ENCODE measurements at regions not wholly inside any gene's neighbourhood (a gene's known extent, or its start where the extent isn't known, plus 50 kb on each side); places are given as distances from the start of the nearest gene placed in this dataset.

DNA sequence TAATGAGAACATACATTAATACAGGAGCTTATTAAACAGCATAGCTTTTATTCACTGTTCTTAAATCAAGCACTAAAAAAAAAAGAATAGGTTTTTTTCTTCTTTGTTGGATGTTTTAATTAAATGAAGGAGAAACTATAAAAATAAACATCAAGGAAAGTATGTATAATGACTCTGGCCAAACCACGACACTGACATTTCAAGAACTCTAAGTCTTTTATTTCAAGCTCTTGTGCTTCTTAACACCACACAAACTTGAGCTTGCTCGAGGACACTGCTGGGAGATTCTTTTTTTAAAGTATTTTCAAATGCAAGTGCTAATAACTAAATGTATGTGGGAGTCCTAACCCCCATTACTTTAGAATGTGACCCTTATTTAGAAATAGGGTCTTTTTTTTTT is 204.9 kb upstream of the PPARGC1A start:
- intact Hi-C loops (cut with DNase I; ENCODE audit: low total_unique reads), result no loop called here
- H3K9me3 ChIP-seq, result no peaks in the 10 kb centered on the region
- DNase-seq, result no peak
- H3K4me1 ChIP-seq, result no peaks in the 10 kb centered on the region
- H3K4me3 ChIP-seq, result no peak overlapping the region
- H3K27me3 ChIP-seq, result no peaks in the 10 kb centered on the region
- H3K36me3 ChIP-seq, result no peaks in the 10 kb centered on the region
- TF ChIP-seq, protein P1, sequence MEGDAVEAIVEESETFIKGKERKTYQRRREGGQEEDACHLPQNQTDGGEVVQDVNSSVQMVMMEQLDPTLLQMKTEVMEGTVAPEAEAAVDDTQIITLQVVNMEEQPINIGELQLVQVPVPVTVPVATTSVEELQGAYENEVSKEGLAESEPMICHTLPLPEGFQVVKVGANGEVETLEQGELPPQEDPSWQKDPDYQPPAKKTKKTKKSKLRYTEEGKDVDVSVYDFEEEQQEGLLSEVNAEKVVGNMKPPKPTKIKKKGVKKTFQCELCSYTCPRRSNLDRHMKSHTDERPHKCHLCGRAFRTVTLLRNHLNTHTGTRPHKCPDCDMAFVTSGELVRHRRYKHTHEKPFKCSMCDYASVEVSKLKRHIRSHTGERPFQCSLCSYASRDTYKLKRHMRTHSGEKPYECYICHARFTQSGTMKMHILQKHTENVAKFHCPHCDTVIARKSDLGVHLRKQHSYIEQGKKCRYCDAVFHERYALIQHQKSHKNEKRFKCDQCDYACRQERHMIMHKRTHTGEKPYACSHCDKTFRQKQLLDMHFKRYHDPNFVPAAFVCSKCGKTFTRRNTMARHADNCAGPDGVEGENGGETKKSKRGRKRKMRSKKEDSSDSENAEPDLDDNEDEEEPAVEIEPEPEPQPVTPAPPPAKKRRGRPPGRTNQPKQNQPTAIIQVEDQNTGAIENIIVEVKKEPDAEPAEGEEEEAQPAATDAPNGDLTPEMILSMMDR (IDR thresholded peaks at IDR 0.05), result no peak
- no peak overlapping the region for H3K27ac ChIP-seq

DNA sequence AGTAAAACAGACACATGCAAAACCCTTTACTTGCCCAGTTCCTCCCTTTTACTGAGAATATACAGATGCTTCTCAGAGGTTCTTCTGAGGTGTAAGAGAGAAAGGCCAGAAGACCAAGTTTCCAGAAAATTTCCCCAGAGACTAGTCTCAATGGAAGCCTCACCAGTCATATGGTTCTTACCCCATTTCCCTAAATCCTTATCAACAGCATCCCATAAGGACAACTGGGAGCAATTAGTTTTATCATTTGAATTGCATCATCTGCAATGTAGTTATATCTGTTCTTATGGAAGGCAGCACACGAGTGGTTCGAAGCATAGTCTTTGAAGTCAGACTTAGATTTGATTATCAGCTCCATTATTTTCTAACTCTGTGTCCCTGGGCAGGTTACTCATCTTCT is 203.6 kb upstream of the PPARGC1A start:
- Histone ChIP-seq H3K4me3 (no peak overlapping the region), H3K9me3 (no peaks in the 10 kb centered on the region), H3K36me3 (no peaks in the 10 kb centered on the region), H3K27ac (no peak overlapping the region), H3K4me1 (no peaks in the 10 kb centered on the region), H3K27me3 (no peaks in the 10 kb centered on the region)
- TF ChIP-seq, protein P1 (IDR thresholded peaks at IDR 0.05), result no peak
- DNase-seq, result no peak
- intact Hi-C loops (cut with DNase I; ENCODE audit: low total_unique reads), result no loop called here

DNA sequence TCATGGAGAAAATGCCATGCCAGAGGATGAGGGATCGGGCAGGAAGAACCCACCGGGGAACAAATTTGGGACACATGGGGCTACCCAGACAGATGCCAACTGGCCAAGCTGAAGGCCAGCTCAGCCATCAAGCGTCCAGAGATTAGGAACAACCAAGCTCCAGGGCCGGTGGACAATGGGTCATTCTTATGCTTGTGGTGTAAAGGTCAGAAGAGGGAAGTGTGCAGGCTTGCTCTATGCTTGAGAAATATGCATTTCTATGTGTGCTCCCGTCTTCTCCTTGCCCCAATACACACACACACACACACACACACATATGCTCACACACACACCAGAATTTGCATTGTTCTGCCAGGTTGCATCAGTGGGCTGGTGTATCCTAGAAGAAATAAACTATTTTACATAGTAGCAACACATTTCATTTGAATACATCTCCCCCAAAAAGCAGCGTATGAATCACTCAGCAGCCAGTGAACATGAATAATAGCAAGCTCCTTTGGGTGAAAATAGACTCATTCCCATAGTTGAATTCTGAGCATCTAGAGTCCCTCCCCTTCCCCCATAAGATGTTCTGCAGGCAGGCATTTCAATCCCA is 201.9 kb upstream of the PPARGC1A start:
- Histone ChIP-seq H3K27me3 (no peaks in the 10 kb centered on the region), H3K27ac (no peak overlapping the region), H3K9me3 (no peaks in the 10 kb centered on the region), H3K4me3 (no peak overlapping the region), H3K4me1 (no peaks in the 10 kb centered on the region), H3K36me3 (no peaks in the 10 kb centered on the region)
- intact Hi-C loops (cut with DNase I; ENCODE audit: low total_unique reads), result no loop called here
- DNase-seq, result no peak
- TF ChIP-seq, protein P1 (IDR thresholded peaks at IDR 0.05), result no peak

DNA sequence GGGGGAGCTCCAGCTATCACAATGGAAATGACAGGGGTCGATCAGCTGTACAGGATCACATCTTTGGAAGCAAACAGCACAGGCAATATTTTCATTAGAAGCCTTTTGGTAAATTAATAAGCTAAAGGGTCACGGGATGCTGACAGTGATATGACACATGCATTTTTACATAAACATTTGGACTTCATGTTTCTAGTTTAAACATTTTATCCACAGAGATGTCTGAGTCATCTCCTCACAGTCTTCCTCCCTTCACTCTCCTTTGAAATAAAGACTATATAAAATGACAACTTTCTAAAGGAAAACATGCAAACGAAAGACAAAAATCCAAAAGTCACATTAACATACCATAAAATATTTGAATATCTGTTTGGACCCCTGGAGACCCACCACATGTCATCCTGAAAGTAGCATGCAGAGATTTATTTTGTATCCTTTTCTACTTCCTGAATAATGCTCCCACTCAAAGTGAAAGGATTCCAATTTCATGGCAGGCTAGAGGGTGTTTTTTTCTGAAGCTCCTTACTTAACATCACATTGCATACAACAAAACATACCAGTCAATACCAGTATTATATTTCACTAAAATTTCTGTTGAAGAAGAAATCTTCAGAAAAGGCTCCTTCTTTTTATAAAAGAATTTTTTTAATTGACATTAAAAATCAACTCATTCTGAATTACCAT is 200.1 kb upstream of the PPARGC1A start:
- TF ChIP-seq, protein P1 (IDR thresholded peaks at IDR 0.05), result no peak
- H3K4me1 ChIP-seq, result no peaks in the 10 kb centered on the region
- H3K27me3 ChIP-seq, result no peaks in the 10 kb centered on the region
- intact Hi-C loops (cut with DNase I; ENCODE audit: low total_unique reads), result no loop called here
- no peaks in the 10 kb centered on the region for H3K9me3 ChIP-seq
- no peaks in the 10 kb centered on the region for H3K36me3 ChIP-seq
- DNase-seq, result no peak
- H3K27ac ChIP-seq, result no peak overlapping the region
- no peak overlapping the region for H3K4me3 ChIP-seq

DNA sequence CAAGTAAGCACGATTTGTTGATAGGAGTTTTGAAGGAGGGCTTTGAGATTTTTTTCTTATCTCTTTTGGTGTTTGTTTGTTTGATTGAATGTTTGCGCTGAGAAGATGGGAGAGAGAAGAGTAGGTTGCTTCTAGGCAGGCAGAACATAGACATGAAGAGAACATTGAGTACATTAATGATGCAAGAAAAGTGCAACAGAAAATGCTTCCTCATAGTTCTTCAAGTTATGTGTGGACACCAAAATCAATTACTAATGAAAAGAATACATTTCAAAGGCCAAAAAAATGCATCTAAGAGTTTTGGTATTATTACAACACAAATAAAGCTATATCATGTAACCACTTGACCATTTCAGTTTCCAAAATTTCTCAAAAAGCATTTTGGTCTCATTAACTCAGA is 191.0 kb upstream of the PPARGC1A start:
- DNase-seq, result no peak
- no peak overlapping the region for H3K27ac ChIP-seq
- H3K9me3 ChIP-seq, result no peaks in the 10 kb centered on the region
- no peaks in the 10 kb centered on the region for H3K36me3 ChIP-seq
- H3K4me3 ChIP-seq, result no peak overlapping the region
- intact Hi-C loops (cut with DNase I; ENCODE audit: low total_unique reads), result no loop called here
- TF ChIP-seq, protein P1 (IDR thresholded peaks at IDR 0.05), result no peak
- H3K27me3 ChIP-seq, result no peaks in the 10 kb centered on the region
- H3K4me1 ChIP-seq, result no peaks in the 10 kb centered on the region

All from tibial artery (tissue), 4 donors.